ENCODE measurements at regions not wholly inside any gene's neighbourhood (a gene's known extent, or its start where the extent isn't known, plus 50 kb on each side); places are given as distances from the start of the nearest gene placed in this dataset.

DNA sequence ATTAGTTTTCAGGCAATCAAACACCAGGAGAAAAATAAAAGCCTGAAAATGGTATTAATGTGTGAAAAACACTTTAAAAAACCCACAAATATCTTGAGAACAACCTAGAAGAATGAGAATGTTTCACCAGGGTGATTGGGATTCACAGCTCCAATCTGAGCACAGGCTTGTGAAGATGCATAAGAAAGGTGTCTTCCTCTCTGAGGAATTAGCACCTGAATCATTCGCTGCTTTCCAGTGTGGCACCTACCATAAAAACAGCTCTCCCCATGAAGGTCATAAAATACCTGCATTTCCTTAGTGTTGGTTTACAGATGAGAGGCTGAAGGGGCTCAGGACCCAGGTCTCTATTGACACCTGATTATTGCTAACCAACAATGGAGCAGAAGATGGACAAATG lies 499.7 kb upstream of the KLHL29 start:
- Histone ChIP-seq H3K27me3 (ENCODE audit: control insufficient read depth, insufficient read depth, low read length) (no peaks in the 10 kb centered on the region), H2AFZ (ENCODE audit: low read length) (no peak overlapping the region), H3K9me3 (ENCODE audit: control insufficient read depth, insufficient read depth, low read depth, low read length) (no peaks in the 10 kb centered on the region), H3K4me1 (ENCODE audit: control insufficient read depth, extremely low read depth, insufficient read depth, low read length) (no peaks in the 10 kb centered on the region), H4K20me1 (ENCODE audit: control insufficient read depth, extremely low read depth, insufficient read depth, low read length) (no peaks in the 10 kb centered on the region), H3K4me2 (ENCODE audit: extremely low read depth, insufficient read depth, low read length) (no peak overlapping the region), H3K4me3 (replicated peaks in 1 of 4; ENCODE audit: control extremely low read depth in 1 of 4, insufficient read depth in 1 of 4, low read depth in 3 of 4, low read length in 4 of 4) (no peak overlapping the region), H3K9ac (ENCODE audit: insufficient read depth, low read length) (no peak overlapping the region), H3K79me2 (ENCODE audit: control insufficient read depth, insufficient read depth, low read length) (no peaks in the 10 kb centered on the region), H3K36me3 (ENCODE audit: control insufficient read depth, insufficient read depth, low read length) (no peaks in the 10 kb centered on the region), H3K27ac (ENCODE audit: insufficient read depth, low read length) (no peak overlapping the region)
- TF ChIP-seq, protein P1, sequence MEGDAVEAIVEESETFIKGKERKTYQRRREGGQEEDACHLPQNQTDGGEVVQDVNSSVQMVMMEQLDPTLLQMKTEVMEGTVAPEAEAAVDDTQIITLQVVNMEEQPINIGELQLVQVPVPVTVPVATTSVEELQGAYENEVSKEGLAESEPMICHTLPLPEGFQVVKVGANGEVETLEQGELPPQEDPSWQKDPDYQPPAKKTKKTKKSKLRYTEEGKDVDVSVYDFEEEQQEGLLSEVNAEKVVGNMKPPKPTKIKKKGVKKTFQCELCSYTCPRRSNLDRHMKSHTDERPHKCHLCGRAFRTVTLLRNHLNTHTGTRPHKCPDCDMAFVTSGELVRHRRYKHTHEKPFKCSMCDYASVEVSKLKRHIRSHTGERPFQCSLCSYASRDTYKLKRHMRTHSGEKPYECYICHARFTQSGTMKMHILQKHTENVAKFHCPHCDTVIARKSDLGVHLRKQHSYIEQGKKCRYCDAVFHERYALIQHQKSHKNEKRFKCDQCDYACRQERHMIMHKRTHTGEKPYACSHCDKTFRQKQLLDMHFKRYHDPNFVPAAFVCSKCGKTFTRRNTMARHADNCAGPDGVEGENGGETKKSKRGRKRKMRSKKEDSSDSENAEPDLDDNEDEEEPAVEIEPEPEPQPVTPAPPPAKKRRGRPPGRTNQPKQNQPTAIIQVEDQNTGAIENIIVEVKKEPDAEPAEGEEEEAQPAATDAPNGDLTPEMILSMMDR (conservative IDR thresholded peaks at IDR 0.05 in 1 of 2, IDR thresholded peaks at IDR 0.05 in 1 of 2; ENCODE audit: low read depth in 1 of 2, low read length in 2 of 2): no peak
- no peak for TF ChIP-seq EZH2 (IDR thresholded peaks at IDR 0.05; ENCODE audit: low read length, missing control alignments)
- DNase-seq (ENCODE audit: low read depth in 2 of 2): no peak

DNA sequence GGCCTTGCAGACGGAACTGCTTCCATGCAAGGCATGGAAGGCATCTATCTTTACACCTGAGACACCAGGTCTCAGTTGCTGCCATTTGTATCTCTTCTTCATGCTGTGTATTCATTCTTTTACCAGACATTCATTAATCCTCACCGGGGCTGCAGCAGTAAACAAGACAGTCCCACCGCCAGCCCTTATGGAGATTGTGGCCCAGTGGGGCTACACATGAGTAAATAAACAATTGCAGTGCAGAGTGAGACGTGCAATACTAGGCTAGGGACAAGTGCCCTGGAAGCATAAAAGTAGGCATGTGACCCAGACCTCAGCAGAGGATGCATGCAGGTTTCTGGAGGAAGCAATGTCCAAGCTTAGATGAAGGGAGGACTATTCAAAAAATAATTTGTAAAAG lies 497.6 kb upstream of the KLHL29 start:
- H3K4me3 ChIP-seq (replicated peaks in 1 of 4; ENCODE audit: control extremely low read depth in 1 of 4, insufficient read depth in 1 of 4, low read depth in 3 of 4, low read length in 4 of 4): no peak overlapping the region
- no peaks in the 10 kb centered on the region for H4K20me1 ChIP-seq (ENCODE audit: control insufficient read depth, extremely low read depth, insufficient read depth, low read length)
- H3K4me1 ChIP-seq (ENCODE audit: control insufficient read depth, extremely low read depth, insufficient read depth, low read length): no peaks in the 10 kb centered on the region
- no peaks in the 10 kb centered on the region for H3K9me3 ChIP-seq (ENCODE audit: control insufficient read depth, insufficient read depth, low read depth, low read length)
- H2AFZ ChIP-seq (ENCODE audit: low read length): no peak overlapping the region
- H3K36me3 ChIP-seq (ENCODE audit: control insufficient read depth, insufficient read depth, low read length): no peaks in the 10 kb centered on the region
- H3K9ac ChIP-seq (ENCODE audit: insufficient read depth, low read length): no peak overlapping the region
- no peak for TF ChIP-seq EZH2 (IDR thresholded peaks at IDR 0.05; ENCODE audit: low read length, missing control alignments)
- TF ChIP-seq, protein P1 (conservative IDR thresholded peaks at IDR 0.05 in 1 of 2, IDR thresholded peaks at IDR 0.05 in 1 of 2; ENCODE audit: low read depth in 1 of 2, low read length in 2 of 2): no peak
- no peaks in the 10 kb centered on the region for H3K79me2 ChIP-seq (ENCODE audit: control insufficient read depth, insufficient read depth, low read length)
- no peak for DNase-seq (ENCODE audit: low read depth in 2 of 2)
- H3K27me3 ChIP-seq (ENCODE audit: control insufficient read depth, insufficient read depth, low read length): no peaks in the 10 kb centered on the region
- no peak overlapping the region for H3K4me2 ChIP-seq (ENCODE audit: extremely low read depth, insufficient read depth, low read length)
- H3K27ac ChIP-seq (ENCODE audit: insufficient read depth, low read length): no peak overlapping the region

DNA sequence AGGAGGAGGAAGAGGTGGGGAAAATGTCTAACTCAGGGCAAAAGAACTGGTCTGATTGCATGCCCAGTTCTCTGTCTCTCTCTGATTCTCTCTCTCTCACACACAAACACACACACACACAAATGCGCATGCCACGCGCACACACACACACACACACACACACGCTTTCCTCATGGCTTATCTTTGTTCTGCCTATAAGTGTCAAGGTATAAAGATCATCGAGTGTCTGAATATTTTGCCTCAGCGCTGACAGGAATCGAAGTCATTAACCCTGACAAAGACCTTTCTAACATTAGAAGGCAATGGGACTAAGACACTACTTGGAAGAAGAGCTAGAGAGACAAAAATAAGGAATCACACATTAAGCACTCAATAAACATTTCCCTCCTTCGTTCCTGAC lies 497.1 kb upstream of the KLHL29 start:
- no peak for TF ChIP-seq EZH2 (IDR thresholded peaks at IDR 0.05; ENCODE audit: low read length, missing control alignments)
- TF ChIP-seq, protein P1 (conservative IDR thresholded peaks at IDR 0.05 in 1 of 2, IDR thresholded peaks at IDR 0.05 in 1 of 2; ENCODE audit: low read depth in 1 of 2, low read length in 2 of 2): no peak
- DNase-seq (ENCODE audit: low read depth in 2 of 2): no peak
- no peaks in the 10 kb centered on the region for H3K9me3 ChIP-seq (ENCODE audit: control insufficient read depth, insufficient read depth, low read depth, low read length)
- no peaks in the 10 kb centered on the region for H3K4me1 ChIP-seq (ENCODE audit: control insufficient read depth, extremely low read depth, insufficient read depth, low read length)
- no peaks in the 10 kb centered on the region for H3K27me3 ChIP-seq (ENCODE audit: control insufficient read depth, insufficient read depth, low read length)
- H4K20me1 ChIP-seq (ENCODE audit: control insufficient read depth, extremely low read depth, insufficient read depth, low read length): no peaks in the 10 kb centered on the region
- no peak overlapping the region for H3K27ac ChIP-seq (ENCODE audit: insufficient read depth, low read length)
- no peak overlapping the region for H3K4me3 ChIP-seq (replicated peaks in 1 of 4; ENCODE audit: control extremely low read depth in 1 of 4, insufficient read depth in 1 of 4, low read depth in 3 of 4, low read length in 4 of 4)
- H3K9ac ChIP-seq (ENCODE audit: insufficient read depth, low read length): no peak overlapping the region
- no peak overlapping the region for H3K4me2 ChIP-seq (ENCODE audit: extremely low read depth, insufficient read depth, low read length)
- no peaks in the 10 kb centered on the region for H3K79me2 ChIP-seq (ENCODE audit: control insufficient read depth, insufficient read depth, low read length)
- no peak overlapping the region for H2AFZ ChIP-seq (ENCODE audit: low read length)
- no peaks in the 10 kb centered on the region for H3K36me3 ChIP-seq (ENCODE audit: control insufficient read depth, insufficient read depth, low read length)
